Parathyroid adenoma (tissue), 2 donors: ENCODE measurements at regions not wholly inside any gene's neighbourhood (a gene's known extent, or its start where the extent isn't known, plus 50 kb on each side); places are given as distances from the start of the nearest gene placed in this dataset.

Experiments
- H2AFZ ChIP-seq: fragments of 300-600 bp; sonication (generic); one replicate; pipeline ENCODE4 v1.7.0; 2017; ENCODE audit warnings: antibody characterized with exemption, mild to moderate bottlenecking
- H3K27ac ChIP-seq: fragments of 300-600 bp; sonication (generic); one replicate; pipeline ENCODE4 v1.7.0; 2017
- H3K27me3 ChIP-seq: fragments of 300-600 bp; sonication (generic); one replicate; pipeline ENCODE4 v1.7.0; 2017; ENCODE audit warnings: low read length; ENCODE audit not compliant: control insufficient read depth, insufficient read depth
- H3K36me3 ChIP-seq: fragments of 300-600 bp; sonication (generic); one replicate; pipeline ENCODE4 v1.7.0; 2017; ENCODE audit warnings: low read length; ENCODE audit not compliant: control insufficient read depth, insufficient read depth
- H3K4me1 ChIP-seq: fragments of 300-600 bp; sonication (generic); one replicate; pipeline ENCODE4 v1.7.0; 2017; ENCODE audit warnings: control low read depth
- H3K4me2 ChIP-seq: fragments of 300-600 bp; sonication (generic); one replicate; pipeline ENCODE4 v1.7.0; 2017; ENCODE audit warnings: low read length
- H3K4me3 ChIP-seq: fragments of 300-600 bp; sonication (generic); one replicate; pipeline ENCODE4 v1.7.0; 2017; ENCODE audit warnings: low read depth, low read length
- H3K79me2 ChIP-seq: fragments of 300-600 bp; sonication (generic); one replicate; pipeline ENCODE4 v1.7.0; 2017; ENCODE audit warnings: control low read depth
- H3K9ac ChIP-seq: fragments of 300-600 bp; sonication (generic); one replicate; pipeline ENCODE4 v1.7.0; 2017; ENCODE audit warnings: mild to moderate bottlenecking
- H3K9me3 ChIP-seq: fragments of 300-600 bp; sonication (generic); one replicate; pipeline ENCODE4 v1.7.0; 2017; ENCODE audit warnings: low read length; ENCODE audit not compliant: control insufficient read depth
- TF ChIP-seq, protein P1 (sequence below): fragments of 300-600 bp; sonication (generic); IDR thresholded peaks from one replicate; pipeline ENCODE4 v1.7.0; 2017; ENCODE audit warnings: antibody characterized with exemption, mild to moderate bottlenecking
- donor health status: primary hyperparathyroidism.

DNA sequence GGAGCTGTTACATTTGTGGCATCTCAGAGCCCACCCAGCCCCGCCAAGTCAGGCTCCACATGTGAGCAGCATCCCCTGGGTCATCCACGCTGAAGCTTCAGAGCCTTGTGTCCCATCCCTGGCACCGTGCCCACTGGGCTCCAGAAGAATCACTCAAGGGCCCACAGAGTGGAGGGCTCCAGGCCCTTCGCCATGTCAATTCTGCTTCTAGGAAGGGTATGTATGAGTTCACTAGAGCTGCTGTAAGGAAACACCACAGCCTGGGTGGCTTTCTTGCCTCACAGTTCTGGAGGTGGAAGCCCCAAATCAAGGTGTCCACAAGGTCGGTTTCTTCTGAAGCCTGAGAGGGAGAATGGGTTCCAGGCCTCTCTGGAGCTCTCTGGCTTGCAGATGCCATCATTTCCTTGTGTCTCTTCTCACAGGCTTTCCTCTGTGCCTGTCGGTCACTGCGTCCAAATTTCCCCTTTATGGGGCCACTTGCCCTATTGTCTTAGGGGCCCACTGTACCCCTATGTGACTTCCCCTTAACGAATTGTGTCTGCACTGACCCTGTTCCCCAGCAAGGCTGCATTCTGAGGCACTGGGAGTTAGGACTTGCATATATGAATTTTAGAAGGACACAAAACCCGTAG lies 1476.0 kb downstream of the TBC1D22A start:
- no peaks in the 10 kb centered on the region for H3K36me3 ChIP-seq

DNA sequence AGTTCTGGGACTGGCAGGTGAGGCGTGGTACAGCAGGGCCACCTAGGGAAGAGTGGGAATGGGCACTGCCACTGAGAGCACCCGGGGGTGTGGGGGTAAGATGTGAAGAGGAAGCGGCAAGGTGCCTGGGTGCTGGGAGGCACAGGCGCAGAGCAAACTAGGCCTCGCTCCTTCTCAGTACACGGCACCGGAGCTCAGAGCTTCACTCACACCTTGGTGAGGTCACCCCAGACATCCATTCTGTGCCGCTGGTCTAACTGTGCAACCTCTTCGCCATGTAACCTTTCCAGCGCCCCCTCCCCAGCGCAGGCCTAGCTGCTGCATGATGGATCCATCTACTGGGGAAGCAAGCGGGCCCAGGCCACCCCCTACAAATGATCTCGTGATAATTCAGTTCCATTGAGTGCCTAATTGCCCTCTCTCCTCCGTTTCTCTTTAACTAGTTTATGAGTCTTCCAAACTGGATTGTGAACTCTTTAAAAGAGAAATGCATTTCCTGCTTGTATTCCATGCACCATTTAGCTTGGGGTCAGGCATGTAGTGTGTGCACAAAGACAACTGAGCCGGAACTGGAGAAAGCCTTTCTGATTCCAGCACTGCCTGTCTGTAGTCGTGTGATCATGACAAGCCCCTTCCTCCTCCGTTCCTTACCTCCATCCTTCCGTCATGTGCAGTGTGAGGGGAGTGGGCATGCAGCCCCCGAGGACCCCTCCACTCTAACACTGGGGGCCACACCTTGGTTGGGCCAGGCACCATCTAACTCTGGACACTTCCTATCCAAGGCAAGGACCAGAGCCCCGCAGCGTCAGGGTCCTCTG lies 1475.2 kb downstream of the TBC1D22A start:
- TF ChIP-seq, protein P1, sequence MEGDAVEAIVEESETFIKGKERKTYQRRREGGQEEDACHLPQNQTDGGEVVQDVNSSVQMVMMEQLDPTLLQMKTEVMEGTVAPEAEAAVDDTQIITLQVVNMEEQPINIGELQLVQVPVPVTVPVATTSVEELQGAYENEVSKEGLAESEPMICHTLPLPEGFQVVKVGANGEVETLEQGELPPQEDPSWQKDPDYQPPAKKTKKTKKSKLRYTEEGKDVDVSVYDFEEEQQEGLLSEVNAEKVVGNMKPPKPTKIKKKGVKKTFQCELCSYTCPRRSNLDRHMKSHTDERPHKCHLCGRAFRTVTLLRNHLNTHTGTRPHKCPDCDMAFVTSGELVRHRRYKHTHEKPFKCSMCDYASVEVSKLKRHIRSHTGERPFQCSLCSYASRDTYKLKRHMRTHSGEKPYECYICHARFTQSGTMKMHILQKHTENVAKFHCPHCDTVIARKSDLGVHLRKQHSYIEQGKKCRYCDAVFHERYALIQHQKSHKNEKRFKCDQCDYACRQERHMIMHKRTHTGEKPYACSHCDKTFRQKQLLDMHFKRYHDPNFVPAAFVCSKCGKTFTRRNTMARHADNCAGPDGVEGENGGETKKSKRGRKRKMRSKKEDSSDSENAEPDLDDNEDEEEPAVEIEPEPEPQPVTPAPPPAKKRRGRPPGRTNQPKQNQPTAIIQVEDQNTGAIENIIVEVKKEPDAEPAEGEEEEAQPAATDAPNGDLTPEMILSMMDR: no peak
- H2AFZ ChIP-seq: no peak overlapping the region
- H3K36me3 ChIP-seq: no peaks in the 10 kb centered on the region
- H3K4me2 ChIP-seq: no peak overlapping the region
- no peaks in the 10 kb centered on the region for H3K4me1 ChIP-seq
- H3K4me3 ChIP-seq: no peak overlapping the region
- H3K27me3 ChIP-seq: no peaks in the 10 kb centered on the region
- no peak overlapping the region for H3K27ac ChIP-seq
- no peak overlapping the region for H3K9ac ChIP-seq
- no peaks in the 10 kb centered on the region for H3K9me3 ChIP-seq
- no peaks in the 10 kb centered on the region for H3K79me2 ChIP-seq

More for the DNA sequence above, 1476.0 kb downstream of the TBC1D22A start:
- H3K4me3 ChIP-seq: no peak overlapping the region
- no peaks in the 10 kb centered on the region for H3K27me3 ChIP-seq
- no peaks in the 10 kb centered on the region for H3K4me1 ChIP-seq
- no peaks in the 10 kb centered on the region for H3K9me3 ChIP-seq
- TF ChIP-seq, protein P1: no peak
- H3K79me2 ChIP-seq: no peaks in the 10 kb centered on the region
- H3K4me2 ChIP-seq: no peak overlapping the region
- H2AFZ ChIP-seq: no peak overlapping the region
- no peak overlapping the region for H3K27ac ChIP-seq
- H3K9ac ChIP-seq: no peak overlapping the region

DNA sequence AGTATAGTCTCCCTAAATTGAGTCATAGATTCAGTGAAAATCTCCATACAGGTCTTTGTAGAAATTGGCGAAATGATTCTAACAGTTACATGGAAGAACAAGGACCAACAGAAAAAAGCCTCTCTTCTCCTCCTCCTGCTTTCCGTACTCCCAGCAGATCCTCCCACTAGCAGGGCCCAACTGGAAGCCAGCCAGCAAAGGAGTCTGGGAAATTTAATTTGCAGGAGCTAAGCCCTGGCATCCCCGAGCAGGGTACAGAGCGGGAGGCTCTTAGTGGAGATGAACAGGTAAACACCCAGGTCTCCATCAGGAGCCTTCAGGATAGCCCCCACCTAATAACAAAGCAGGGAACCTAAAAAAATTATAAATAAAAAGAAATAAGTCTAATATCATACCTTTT lies 1473.8 kb downstream of the TBC1D22A start:
- H3K36me3 ChIP-seq: no peaks in the 10 kb centered on the region
- no peak overlapping the region for H3K4me2 ChIP-seq
- H3K9ac ChIP-seq: no peak overlapping the region
- no peaks in the 10 kb centered on the region for H3K27me3 ChIP-seq
- no peaks in the 10 kb centered on the region for H3K79me2 ChIP-seq
- no peak overlapping the region for H3K4me3 ChIP-seq
- no peak overlapping the region for H3K27ac ChIP-seq
- TF ChIP-seq, protein P1: no peak
- H2AFZ ChIP-seq: no peak overlapping the region
- no peaks in the 10 kb centered on the region for H3K4me1 ChIP-seq
- no peaks in the 10 kb centered on the region for H3K9me3 ChIP-seq

DNA sequence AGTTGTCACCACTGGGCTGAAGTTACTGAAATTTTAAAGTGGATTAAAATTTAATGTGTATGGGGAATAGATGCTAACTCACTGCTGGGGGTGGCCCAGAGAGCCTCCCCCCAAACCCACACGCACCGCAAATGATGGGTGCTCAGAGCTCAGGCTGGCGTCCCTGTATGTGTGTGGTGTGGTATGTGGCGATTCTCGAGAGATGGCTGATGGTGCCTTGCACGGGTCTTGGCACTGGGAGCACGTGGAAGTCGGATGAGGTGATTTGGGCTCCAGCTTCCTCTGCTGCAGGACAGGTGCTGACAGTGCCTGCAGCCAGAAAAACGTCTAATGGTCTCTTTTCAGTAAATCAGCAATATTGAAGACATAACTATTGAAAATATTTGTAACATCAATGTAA lies 1473.3 kb downstream of the TBC1D22A start:
- Histone ChIP-seq H3K9me3 (no peaks in the 10 kb centered on the region), H3K4me2 (no peak overlapping the region), H3K36me3 (no peaks in the 10 kb centered on the region), H3K27me3 (no peaks in the 10 kb centered on the region), H2AFZ (no peak overlapping the region), H3K4me3 (no peak overlapping the region), H3K4me1 (no peaks in the 10 kb centered on the region), H3K9ac (no peak overlapping the region), H3K27ac (no peak overlapping the region), H3K79me2 (no peaks in the 10 kb centered on the region)
- TF ChIP-seq, protein P1: no peak
